Adipocyte (in vitro differentiated cells): ENCODE measurements at regions not wholly inside any gene's neighbourhood (a gene's known extent, or its start where the extent isn't known, plus 50 kb on each side); places are given as distances from the start of the nearest gene placed in this dataset.
A peak's percentile ranks its signal among the peaks of the same experiment; 100 is the strongest.
"Not testable (repeated sequence)": the region's sequence is repeated elsewhere in the genome, so short reads cannot be mapped to it uniquely, and the experiment has no call there.

ENCODE experiments used
- DNase-seq: peaks from one replicate; pipeline ENCODE4 v3.0.0-alpha.2; 2015; ENCODE audit warnings: low read depth
- H3K27me3 ChIP-seq: replicated peaks from 2 replicates; pipeline ENCODE4 v1.7.0; 2013; ENCODE audit warnings: mild to moderate bottlenecking, low read length, moderate library complexity; ENCODE audit not compliant: control insufficient read depth, insufficient read depth
- H3K36me3 ChIP-seq: 2 replicates; pipeline ENCODE4 v1.7.0; 2013; ENCODE audit warnings: low read length, mild to moderate bottlenecking, moderate library complexity; ENCODE audit not compliant: control insufficient read depth, insufficient read depth, severe bottlenecking
- H3K4me1 ChIP-seq: 2 replicates; pipeline ENCODE4 v1.7.0; 2013; ENCODE audit warnings: mild to moderate bottlenecking, low read length, moderate library complexity; ENCODE audit not compliant: control insufficient read depth, insufficient read depth
- H3K4me3 ChIP-seq: 2 replicates; pipeline ENCODE4 v1.7.0; 2013; ENCODE audit warnings: mild to moderate bottlenecking, low read length, moderate library complexity
- H3K9ac ChIP-seq: 2 replicates; pipeline ENCODE4 v1.7.0; 2013; ENCODE audit warnings: mild to moderate bottlenecking, low read length, moderate library complexity
- H3K9me3 ChIP-seq: 2 replicates; pipeline ENCODE4 v1.7.0; 2013; ENCODE audit warnings: mild to moderate bottlenecking, low read length, moderate library complexity; ENCODE audit not compliant: control insufficient read depth

- DNase-seq = no peak
- H3K9me3 ChIP-seq = no peaks in the 10 kb centered on the region
- peaks cover 12% of the 10 kb centered on the region for H3K4me1 ChIP-seq
- H3K9ac ChIP-seq = no peak overlapping the region
- H3K27me3 ChIP-seq = no peaks in the 10 kb centered on the region
- no peaks in the 10 kb centered on the region for H3K36me3 ChIP-seq
- no peak overlapping the region for H3K4me3 ChIP-seq
These were observed 76.7 kb upstream of the ALOX12 start for GRCh38 chr17:6919158-6919557.

GRCh38 chr17:6923385-6923784 lies 72.5 kb upstream of the ALOX12 start:
- H3K9ac ChIP-seq = no peak overlapping the region
- peaks cover 3% of the 10 kb centered on the region for H3K9me3 ChIP-seq
- no peaks in the 10 kb centered on the region for H3K27me3 ChIP-seq
- H3K4me1 ChIP-seq = peaks cover 33% of the 10 kb centered on the region
- no peak for DNase-seq
- H3K4me3 ChIP-seq = no peak overlapping the region
- H3K36me3 ChIP-seq = no peaks in the 10 kb centered on the region

GRCh38 chr17:6924208-6924607 lies 71.6 kb upstream of the ALOX12 start:
- Histone ChIP-seq H3K36me3 (no peaks in the 10 kb centered on the region), H3K4me1 (peaks cover 33% of the 10 kb centered on the region), H3K27me3 (no peaks in the 10 kb centered on the region), H3K4me3 (no peak overlapping the region), H3K9ac (no peak overlapping the region), H3K9me3 (peaks cover 3% of the 10 kb centered on the region)
- peak; percentile 63 for DNase-seq

- Histone ChIP-seq H3K9me3 (peaks cover 3% of the 10 kb centered on the region), H3K27me3 (no peaks in the 10 kb centered on the region), H3K4me1 (peaks cover 33% of the 10 kb centered on the region), H3K36me3 (no peaks in the 10 kb centered on the region), H3K9ac (peak overlapping the region; percentile 77), H3K4me3 (peak overlapping the region; percentile 64)
- peak; percentile 34 for DNase-seq
These were observed 69.2 kb upstream of the ALOX12 start for GRCh38 chr17:6926667-6927066.

- peak; percentile 92 for DNase-seq
- H3K4me1 ChIP-seq = peaks cover 33% of the 10 kb centered on the region
- peak overlapping the region; percentile 64 for H3K4me3 ChIP-seq
- peaks cover 3% of the 10 kb centered on the region for H3K9me3 ChIP-seq
- H3K36me3 ChIP-seq = no peaks in the 10 kb centered on the region
- H3K27me3 ChIP-seq = no peaks in the 10 kb centered on the region
- peak overlapping the region; percentile 77 for H3K9ac ChIP-seq
These were observed 68.3 kb upstream of the ALOX12 start for GRCh38 chr17:6927290-6928126.

GRCh38 chr17:6928193-6928592 lies 67.7 kb upstream of the ALOX12 start:
- Histone ChIP-seq H3K9me3 (peaks cover 6% of the 10 kb centered on the region), H3K9ac (no peak overlapping the region), H3K4me3 (peak overlapping the region; percentile 64), H3K4me1 (peaks cover 31% of the 10 kb centered on the region), H3K36me3 (no peaks in the 10 kb centered on the region), H3K27me3 (no peaks in the 10 kb centered on the region)
- DNase-seq = no peak

GRCh38 chr17:6930749-6931148 lies 65.1 kb upstream of the ALOX12 start:
- H3K4me3 ChIP-seq = no peak overlapping the region
- DNase-seq = peak; percentile 36
- H3K36me3 ChIP-seq = no peaks in the 10 kb centered on the region
- peaks cover 3% of the 10 kb centered on the region for H3K9me3 ChIP-seq
- H3K27me3 ChIP-seq = no peaks in the 10 kb centered on the region
- no peak overlapping the region for H3K9ac ChIP-seq
- peaks cover 22% of the 10 kb centered on the region for H3K4me1 ChIP-seq

GRCh38 chr17:6934544-6934943 lies 61.3 kb upstream of the ALOX12 start:
- not testable (repeated sequence) for H3K4me1 ChIP-seq, H3K36me3 ChIP-seq, H3K27me3 ChIP-seq, H3K9ac ChIP-seq, H3K9me3 ChIP-seq, DNase-seq, H3K4me3 ChIP-seq

GRCh38 chr17:6936370-6937028 lies 59.4 kb upstream of the ALOX12 start:
- Histone ChIP-seq H3K27me3 (no peaks in the 10 kb centered on the region), H3K36me3 (no peaks in the 10 kb centered on the region), H3K4me3 (peak overlapping the region; percentile 84), H3K9ac (peak overlapping the region; percentile 77), H3K4me1 (no peaks in the 10 kb centered on the region), H3K9me3 (peaks cover 3% of the 10 kb centered on the region)
- DNase-seq = peak; percentile 46

GRCh38 chr17:6938637-6939036 lies 57.2 kb upstream of the ALOX12 start:
- Histone ChIP-seq H3K9ac (no peak overlapping the region), H3K4me1 (no peaks in the 10 kb centered on the region), H3K27me3 (no peaks in the 10 kb centered on the region), H3K4me3 (peak overlapping the region; percentile 92), H3K9me3 (no peaks in the 10 kb centered on the region), H3K36me3 (no peaks in the 10 kb centered on the region)
- DNase-seq = no peak

- H3K9ac ChIP-seq = peak overlapping the region; percentile 82
These were observed 55.6 kb upstream of the ALOX12 start for GRCh38 chr17:6940186-6940649.

More at GRCh38 chr17:6940186-6940649, 55.6 kb upstream of the ALOX12 start:
- no peaks in the 10 kb centered on the region for H3K27me3 ChIP-seq
- no peak for DNase-seq
- no peaks in the 10 kb centered on the region for H3K4me1 ChIP-seq
- no peaks in the 10 kb centered on the region for H3K9me3 ChIP-seq
- H3K36me3 ChIP-seq = no peaks in the 10 kb centered on the region
- H3K4me3 ChIP-seq = peak overlapping the region; percentile 92
